HG03342 (cell line): ENCODE measurements at regions not wholly inside any gene's neighbourhood (a gene's known extent, or its start where the extent isn't known, plus 50 kb on each side); places are given as distances from the start of the nearest gene placed in this dataset.
"Not testable (repeated sequence)": the region's sequence is repeated elsewhere in the genome, so short reads cannot be mapped to it uniquely, and the experiment has no call there.

Experiments used
- ATAC-seq: cut with Tn5 transposase; IDR thresholded peaks from one replicate; pipeline ENCODE4 v1.9.1; 2021; ENCODE audit warnings: mild to moderate bottlenecking, moderate library complexity; ENCODE audit not compliant: unreplicated experiment

- not testable (repeated sequence) for ATAC-seq
Measured at GRCh38 chr7:142507066-142507465, 242.2 kb upstream of the PRSS1 start.

- ATAC-seq: no peak
Measured at GRCh38 chr7:142506601-142507000, 242.7 kb upstream of the PRSS1 start.

DNA sequence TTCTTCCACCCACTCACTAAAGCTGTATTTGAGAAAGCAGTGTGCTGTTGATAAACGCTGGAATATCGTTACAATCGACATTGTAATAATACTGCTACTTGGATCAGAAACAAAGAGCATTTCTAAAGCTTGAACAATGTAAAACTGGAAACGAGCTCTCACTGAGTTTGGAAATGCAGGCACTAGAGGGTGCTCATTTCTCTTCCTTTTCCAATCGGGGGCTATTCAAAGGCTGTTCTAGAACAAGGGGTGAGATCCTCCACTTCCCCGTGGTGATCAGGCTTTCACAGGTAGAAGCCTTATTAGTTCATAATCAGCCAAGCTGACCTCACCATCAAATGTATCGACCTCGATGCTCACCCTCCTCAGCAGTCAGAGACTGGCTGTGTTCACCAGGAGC is 245.3 kb upstream of the PRSS1 start:
- not testable (repeated sequence) for ATAC-seq

GRCh38 chr7:142503036-142503435 is 245.2 kb upstream of the PRSS58 start:
- no peak for ATAC-seq

GRCh38 chr7:142501434-142501833 is 243.6 kb upstream of the PRSS58 start:
- no peak for ATAC-seq

DNA sequence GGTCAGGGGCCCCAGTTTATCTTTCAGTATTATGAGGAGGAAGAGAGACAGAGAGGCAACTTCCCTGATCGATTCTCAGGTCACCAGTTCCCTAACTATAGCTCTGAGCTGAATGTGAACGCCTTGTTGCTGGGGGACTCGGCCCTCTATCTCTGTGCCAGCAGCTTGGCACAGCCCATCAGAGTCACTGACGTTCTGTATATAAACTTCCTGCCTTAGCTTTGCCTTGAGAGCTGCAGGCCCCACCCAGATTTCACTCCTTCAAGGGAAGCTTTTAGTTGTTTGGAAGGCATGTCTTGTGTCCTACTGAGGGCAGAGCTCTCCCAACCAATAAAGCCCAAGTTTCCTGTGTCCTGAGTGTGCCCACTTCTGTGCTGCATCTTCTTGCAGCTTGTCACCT is 242.5 kb upstream of the PRSS58 start:
- ATAC-seq: no peak

GRCh38 chr7:142499635-142500034 is 241.8 kb upstream of the PRSS58 start:
- no peak for ATAC-seq

DNA sequence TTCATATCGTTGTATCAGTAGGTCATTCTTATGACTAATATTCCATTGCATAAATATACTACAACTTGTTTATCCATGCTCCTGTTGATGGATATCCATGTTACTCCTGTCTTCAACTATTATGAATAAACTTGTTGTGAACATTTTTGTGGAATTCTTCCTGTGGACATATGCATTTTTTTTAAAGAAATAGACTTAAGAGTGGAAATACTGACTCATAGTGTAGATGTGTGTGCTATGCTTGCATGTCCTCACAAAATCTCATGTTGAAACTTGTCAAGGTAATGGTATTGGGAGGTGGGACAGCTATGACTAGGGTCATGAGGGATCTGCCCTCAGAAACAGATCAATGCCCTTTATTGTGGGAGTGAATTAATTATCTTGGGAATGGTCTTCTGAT is 240.5 kb upstream of the PRSS58 start:
- ATAC-seq: no peak

- ATAC-seq: peak; percentile 77
Measured at GRCh38 chr7:142496545-142496991, 238.7 kb upstream of the PRSS58 start.

DNA sequence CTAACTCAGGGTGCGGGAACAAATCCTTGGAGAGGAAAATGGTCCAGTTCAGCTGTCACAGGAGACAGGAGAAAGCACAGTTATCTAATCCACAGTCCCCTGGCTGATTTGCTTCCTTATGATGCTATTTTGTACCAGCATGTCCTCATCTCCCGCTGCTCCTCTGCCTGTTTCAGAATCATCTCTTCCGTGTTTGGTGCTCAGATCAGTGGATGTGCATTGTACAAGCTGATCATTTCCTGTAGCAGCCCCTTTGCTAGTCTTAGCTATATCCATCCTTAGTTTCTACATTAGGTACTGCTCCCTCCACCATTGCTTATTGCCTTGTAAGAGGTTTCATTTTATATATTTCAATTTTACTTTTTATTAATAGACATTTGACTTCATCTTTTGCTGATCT is 238.0 kb upstream of the PRSS58 start:
- ATAC-seq: not testable (repeated sequence)

DNA sequence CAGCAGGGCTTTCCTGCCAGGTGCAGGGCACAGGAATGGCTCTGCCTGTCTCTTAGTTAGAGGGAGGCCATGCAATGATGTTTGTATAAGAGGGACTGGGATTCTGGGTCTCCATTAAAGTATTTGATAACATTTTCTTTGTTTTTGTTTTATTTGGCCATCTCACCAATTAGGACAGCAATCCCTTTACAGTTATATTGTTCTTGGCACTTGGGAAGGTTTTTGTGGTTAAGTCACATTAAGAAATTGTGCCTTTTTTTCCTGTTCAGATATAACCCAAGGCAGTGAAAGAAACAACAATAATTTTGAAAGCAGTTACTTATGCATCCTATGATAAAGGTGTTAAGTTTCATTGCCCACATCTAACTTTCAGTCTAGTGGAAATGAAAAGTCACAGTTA is 237.4 kb upstream of the PRSS58 start:
- ATAC-seq: not testable (repeated sequence)

- no peak for ATAC-seq
Measured at GRCh38 chr7:142494021-142494420, 236.2 kb upstream of the PRSS58 start.

DNA sequence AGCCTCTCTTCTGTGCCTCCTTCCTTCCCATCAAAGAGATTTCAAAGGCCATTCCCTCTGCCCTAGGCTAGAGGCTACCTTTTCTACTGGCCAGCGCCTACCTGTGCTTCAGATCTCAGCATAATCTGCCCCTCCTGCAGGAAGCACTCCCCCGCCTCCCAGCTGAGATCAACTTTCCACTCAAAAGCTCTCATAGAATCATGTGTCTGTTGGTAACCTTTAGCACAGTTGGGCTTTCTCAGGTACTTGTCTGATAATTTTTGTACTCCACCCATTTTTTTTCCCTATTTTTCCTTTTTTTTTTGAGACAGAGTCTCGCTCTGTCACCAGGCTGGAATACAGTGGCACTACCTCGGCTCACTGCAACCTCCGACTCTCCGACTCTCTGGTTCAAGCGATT is 231.0 kb upstream of the PRSS58 start:
- no peak for ATAC-seq

GRCh38 chr7:142488036-142488633 is 230.3 kb upstream of the PRSS58 start:
- no peak for ATAC-seq

DNA sequence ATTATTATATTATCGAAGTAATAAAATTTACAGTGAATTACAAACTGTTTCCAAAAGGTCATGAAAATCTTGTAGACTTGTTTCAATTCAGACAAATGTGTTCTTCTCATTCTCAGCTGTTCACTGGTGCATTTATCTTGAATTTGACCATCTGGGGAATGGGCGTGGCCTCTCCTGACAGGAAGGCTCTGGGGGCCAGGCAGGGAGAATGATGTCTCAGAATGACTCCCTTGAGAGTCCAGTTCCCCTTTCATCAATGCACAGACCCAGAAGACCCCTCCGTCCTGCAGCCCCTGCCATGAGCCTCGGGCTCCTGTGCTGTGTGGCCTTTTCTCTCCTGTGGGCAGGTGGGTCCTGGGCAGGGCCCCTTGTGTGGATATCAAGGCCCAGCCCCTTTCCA is 229.7 kb upstream of the PRSS58 start:
- peak; percentile 56 for ATAC-seq

DNA sequence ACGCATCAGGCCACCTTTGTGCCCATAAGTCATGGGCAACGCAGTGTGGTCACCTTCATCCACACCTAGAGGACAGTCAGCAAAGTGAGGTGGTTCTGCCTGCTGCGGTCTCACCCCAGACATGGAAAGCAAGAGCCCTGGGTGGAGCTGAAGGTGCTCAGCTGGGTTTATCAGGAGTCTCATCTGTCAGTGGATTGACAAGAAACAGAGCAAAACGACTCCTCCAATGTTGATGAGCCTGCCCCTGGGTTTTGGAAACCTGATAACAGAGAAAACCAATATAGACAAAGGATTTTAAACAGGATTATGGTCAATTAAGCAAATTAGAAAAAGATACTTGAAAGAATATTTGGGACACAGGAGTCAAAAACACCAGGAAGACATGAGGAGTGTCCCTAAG is 229.3 kb upstream of the PRSS58 start:
- ATAC-seq: no peak

DNA sequence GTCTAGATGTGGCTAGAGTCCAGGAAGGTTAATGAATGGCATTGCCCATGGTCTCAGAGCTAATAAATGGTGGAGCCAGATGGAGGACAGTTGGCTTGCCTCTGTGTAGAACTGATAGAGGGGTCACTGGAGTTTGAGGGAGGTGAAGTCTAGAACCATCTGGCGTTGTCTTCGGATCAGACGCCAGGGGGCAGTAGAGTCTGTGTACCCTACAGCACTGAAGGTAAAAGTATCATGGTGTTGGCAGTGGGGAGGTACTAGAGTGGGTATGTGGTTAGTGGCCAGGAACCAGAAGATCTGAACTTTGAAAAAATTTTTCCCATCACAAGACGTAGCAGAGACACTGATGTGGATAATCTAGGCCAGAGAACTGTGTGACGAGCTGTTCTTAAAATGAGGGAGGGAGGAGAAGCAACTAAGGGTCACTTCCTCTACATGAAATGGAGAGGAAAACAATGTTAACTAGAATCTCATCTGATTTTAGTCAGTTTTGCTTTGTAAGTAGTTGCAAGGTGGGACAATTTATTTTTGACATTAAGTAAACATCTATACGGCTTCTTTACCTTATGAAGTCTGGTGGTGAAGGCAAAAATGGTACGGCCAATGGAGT is 227.9 kb upstream of the PRSS58 start:
- no peak for ATAC-seq

- no peak for ATAC-seq
Measured at GRCh38 chr7:142483659-142484317, 225.9 kb upstream of the PRSS58 start.

- ATAC-seq: peak; percentile 70
Measured at GRCh38 chr7:142482891-142483658, 225.2 kb upstream of the PRSS58 start.

DNA sequence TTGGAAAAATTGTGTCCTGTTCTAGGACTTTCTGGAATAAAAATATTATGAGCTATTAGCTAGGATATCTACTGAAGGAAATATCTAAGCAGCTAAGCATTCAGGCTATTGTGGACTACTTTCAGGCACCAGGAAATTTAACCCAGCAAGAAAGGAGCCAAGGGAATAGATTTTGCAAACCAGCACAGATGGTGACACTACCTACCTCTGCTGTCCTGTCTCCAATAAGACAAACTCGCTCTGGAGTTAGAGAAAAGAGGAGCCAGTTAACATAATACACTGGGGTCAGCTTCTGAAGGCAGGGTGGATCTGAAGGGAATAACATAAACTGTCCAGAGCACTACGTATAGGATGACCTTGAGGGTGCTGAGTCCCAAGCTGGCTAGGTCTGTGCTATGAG is 223.7 kb upstream of the PRSS58 start:
- ATAC-seq: no peak

DNA sequence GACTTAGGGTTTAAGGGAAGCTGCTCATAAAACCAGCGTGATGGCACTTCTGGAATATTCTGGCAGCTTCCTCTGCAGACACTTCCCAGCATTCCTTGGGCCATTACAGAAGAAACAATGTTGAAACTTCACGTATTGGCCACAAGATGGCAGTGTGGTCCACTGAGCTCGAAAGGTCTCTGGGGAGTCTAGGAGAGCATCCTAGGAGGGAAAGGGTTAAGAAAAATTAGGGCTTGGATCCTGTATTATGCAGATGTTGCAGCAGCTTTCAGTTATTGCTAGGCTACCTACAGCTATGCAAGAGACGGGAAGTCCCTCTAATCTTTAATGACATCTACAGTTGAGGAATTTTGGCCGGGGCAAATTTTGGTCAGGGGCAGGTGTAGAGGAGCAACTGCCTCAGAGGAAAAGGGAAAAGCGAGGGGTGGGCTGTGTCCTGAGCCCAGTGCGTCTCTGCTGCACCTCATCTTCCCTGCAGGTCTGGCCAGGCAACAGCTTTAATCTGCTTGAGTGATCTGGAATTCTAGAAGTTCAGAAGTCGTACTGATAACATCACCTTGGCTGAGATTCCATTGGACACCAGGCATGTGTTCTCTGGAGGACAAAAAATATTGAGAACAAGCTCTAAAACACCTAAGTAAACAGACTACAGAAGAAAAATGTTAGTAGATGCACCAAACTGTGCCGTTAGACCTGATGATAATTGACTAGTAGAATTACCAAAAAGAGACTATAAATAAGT is 220.8 kb upstream of the PRSS58 start:
- peak; percentile 62 for ATAC-seq
